DMS 273 (cell line): ENCODE measurements at regions not wholly inside any gene's neighbourhood (a gene's known extent, or its start where the extent isn't known, plus 50 kb on each side); places are given as distances from the start of the nearest gene placed in this dataset.

Source experiments
- DNase-seq: peaks from one replicate; lab custom pipeline; 2025; ENCODE audit not compliant: unreplicated experiment; lab: John Stamatoyannopoulos, UW

- DNase-seq: no peak
Measured at GRCh38 chr1:71267220-71267619, 186.4 kb upstream of the ZRANB2 start.

DNA sequence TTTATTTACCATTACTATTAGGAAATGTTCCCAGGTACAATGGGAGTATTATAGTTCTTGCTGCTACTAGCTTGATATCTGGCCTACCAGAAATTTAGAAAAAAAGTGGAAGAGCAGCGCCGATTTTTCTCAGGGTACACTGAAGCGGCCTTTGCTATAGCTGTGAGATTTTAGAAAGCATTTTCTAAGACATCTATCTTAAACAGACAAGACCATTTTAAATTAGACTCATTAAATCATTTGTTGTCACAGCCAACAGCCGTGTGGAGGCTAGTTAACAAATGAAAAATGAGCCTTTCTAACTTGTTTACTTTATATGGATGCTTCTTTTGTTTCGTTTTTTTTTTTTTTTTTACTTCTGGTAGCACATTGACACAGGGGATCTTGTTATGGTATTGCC, 183.2 kb upstream of the ZRANB2 start:
- DNase-seq: no peak

DNA sequence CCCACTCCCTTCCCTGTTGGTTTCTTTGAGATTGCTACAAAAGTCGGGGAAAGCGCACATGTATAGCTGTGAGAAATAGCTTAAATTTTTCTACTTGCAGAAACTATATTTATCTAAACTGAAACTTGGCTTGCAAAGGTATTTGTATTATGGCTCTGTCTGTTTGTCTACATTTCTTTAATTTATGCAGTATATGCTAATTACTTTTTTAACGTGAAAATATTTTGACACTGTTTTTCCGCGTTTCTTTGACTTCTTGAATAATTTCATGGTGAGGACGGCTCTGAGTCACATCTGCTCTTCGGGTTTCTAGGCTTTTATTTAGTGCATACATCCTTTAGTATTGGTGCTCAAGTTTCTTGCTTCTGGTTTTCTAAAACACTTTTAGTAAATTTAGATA, 182.1 kb upstream of the ZRANB2 start:
- DNase-seq: no peak

DNA sequence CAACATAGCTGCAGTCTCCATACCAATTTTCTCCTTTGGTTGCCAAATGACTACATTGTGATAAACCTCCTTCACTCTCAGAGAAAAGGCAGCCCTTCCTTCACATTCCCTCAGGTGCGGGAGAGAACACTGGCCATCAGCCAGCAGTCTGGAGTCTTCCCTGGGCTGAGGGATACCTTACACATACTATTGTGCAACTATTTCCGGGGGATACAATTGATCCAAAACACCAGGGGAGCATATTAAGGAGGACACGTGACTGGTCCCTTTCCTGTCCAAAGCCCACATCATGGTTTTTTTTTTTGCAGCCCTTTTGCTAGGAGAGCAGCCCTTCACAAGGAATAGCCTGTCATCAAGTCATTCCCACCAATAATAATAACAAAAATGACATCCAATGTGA, 172.1 kb upstream of the ZRANB2 start:
- no peak for DNase-seq

- DNase-seq: no peak
Measured at GRCh38 chr1:71245246-71245645, 164.4 kb upstream of the ZRANB2 start.

DNA sequence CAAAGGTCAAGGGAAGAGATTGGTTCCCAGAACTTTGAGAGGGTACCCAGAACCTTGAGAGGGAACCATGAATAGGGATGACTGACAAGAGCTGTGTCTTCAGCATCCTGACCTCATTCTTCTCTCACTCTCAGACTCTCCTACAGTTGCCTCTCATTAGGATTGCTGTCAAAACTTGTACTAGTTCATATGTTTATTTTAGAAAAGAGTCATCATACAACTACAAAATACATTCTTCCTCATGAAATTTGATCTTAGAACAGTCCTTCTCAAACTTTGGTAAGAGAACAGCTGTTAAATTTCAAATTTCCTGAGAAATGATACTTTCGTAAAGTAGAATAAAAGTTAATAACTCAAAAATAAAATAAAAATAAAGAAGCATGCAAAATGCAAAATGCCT, 161.4 kb upstream of the ZRANB2 start:
- no peak for DNase-seq

DNA sequence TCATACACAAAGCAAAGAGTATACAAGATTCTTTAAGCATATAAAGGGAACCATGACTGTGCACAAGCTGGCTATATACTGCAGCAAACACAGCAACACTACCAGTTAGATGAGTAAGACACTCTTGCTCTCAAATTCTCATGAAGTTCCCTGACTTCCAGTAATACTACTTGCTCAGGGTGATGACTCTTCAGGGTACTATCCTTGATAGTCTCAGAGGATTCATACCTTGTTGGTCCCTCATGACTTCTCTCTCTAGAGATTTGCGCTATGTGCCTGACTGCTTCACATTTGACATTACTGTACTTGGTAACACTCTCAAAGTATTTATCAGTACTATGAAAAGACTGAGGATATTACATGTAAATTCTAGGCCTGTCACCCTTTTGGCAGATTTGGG, 159.8 kb upstream of the ZRANB2 start:
- DNase-seq: no peak

DNA sequence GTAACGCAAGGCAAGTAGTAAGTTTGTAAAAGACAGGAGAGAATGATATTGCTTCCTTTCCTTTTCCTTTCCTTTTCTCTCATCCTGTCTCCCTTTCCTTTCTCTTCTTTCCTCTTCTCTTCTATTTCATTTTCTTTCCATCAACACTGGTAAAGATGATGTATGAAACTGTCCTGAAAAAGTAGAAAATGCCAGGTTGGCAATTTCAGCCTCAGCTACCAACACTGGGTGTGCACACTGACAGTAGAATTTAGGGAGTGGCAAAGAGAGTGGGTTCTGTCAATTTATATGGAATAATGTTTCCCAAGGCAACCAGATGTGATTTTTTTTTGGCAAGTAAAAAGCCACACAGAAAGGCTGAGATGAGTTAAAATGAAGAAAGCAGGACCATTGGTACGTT, 155.7 kb upstream of the ZRANB2 start:
- no peak for DNase-seq

DNA sequence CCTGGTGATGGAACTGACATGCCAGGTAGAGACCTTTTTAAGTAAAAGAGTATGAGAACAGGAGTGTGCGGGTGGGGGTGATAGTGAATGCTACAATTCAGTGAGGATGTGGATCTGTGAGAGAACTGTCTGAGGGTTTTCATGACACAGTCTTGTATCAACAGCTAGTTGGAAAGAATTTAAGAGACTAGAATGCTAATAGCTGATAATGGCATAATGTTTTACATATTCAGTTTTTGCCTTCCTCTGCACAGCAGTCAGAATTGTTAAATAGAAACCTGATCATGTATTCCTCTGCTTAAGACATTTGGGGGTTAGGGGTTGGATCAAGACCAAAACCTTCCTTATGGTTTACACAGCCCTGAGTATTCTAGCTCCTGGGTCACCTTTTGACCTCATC, 152.8 kb upstream of the ZRANB2 start:
- DNase-seq: peak; percentile 61

GRCh38 chr1:71232786-71233185, 152.0 kb upstream of the ZRANB2 start:
- no peak for DNase-seq

- DNase-seq: no peak
Measured at GRCh38 chr1:71232166-71232763, 151.4 kb upstream of the ZRANB2 start.

DNA sequence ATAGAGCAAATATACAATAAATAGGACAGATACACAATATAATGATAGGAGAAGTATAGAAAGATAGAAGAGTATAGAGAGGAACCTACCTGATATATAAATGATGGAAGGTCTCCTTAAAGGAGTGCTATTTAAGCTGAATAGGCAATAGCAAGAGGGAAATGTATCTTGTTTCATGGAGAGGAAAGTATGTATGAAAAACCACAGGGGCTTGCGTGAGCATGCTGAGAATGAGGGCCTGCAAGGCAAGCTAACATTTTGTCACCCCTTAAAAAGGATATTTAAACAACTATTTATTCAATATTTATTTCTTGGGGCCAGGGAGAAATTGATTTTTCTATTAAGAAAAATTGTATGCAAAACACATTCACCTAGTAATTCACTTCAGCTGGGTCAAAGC, 150.9 kb upstream of the ZRANB2 start:
- peak; percentile 34 for DNase-seq

DNA sequence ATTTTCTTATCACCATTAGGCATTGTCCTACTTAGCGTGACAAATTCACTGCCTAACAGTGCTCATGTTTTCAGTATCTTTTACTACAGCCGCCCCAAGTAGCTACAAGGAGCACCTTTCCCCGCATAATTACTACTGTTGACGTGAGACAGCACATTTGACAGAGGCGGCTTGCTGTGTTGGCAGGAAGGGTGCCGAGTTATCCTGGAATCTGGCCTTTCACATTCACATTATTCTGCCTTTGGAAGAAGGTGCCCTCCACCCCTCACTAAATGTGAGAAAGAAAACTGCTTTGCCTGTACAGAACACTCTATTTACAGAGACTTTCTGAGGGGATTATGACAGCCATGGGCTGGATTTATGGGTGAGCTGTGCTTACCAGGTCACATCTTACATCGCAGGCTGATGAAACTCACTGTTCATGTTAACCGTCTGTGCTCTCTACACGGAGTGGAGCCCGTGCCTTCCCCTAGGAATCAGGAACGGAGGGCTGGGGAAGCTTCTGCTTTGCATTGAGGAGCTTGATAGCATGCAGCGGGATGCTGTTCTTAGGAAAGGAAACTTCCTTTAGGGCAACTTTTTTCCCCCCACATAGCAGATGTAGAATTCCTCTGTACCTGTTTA, 148.0 kb upstream of the ZRANB2 start:
- DNase-seq: peak; percentile 67

- peak; percentile 64 for DNase-seq
Measured at GRCh38 chr1:71228241-71228640, 147.4 kb upstream of the ZRANB2 start.

DNA sequence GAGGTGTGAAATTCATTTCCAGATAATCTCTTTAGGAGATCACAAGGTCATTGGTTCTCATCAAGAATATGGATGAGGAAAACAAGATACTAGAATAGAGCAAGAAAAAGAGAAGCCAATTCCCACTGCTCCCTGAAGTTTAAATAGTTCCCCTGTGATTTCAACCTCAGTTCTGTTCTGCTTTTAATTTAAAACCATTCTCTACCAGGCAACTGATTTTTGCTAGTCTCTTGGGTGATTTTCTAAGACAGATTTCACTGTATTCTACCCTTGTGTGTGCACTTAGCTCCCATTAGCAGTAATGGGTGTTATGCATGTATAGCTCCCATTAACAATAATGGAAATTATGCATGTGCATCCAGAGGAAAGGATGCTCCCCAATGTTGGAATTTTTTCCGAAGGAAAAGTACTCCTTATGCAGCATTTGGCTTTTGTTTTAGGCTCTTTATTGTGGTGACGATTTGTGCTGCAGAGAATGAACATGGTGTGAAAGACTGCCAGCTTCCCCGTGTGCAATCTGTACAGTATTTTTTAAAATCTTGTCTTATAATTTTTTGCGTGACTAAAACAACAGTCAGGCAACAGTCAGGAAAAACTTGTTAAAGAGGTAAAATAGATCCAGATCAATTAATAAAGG, 144.0 kb upstream of the ZRANB2 start:
- peak; percentile 20 for DNase-seq

DNA sequence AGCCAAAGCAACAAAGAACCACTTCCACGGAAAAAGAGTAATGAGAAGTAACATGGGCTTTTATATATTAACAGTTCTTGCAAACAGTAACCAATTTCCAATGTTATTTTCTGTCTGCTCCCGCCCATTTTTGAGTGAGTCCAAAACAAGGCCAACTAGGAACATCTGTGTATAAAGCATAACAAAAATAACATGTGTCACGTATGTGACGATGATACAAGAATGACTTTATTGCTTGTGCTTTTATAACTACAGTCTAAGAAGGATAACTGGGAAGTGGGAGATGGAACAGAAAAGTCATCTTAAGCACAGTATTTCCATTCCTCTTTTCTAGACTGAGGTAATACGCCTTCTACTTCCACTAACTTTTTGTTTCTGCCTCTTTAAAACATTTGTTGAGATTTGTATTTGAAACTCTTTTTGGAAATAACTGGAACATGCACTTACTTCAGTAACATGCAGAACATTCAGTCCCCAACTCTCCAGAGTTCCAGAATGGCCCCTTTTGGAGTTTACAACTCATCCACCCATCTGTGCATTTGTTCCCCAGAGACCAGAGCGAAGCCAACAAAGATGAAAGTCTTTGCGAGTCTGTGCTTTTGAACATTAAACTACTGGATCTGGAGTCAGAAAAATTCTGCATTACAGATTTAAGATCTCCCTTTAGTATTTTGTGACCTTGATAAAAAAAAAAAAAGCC, 143.0 kb upstream of the ZRANB2 start:
- peak; percentile 86 for DNase-seq

- peak; percentile 5 for DNase-seq
Measured at GRCh38 chr1:71222668-71223067, 141.8 kb upstream of the ZRANB2 start.

DNA sequence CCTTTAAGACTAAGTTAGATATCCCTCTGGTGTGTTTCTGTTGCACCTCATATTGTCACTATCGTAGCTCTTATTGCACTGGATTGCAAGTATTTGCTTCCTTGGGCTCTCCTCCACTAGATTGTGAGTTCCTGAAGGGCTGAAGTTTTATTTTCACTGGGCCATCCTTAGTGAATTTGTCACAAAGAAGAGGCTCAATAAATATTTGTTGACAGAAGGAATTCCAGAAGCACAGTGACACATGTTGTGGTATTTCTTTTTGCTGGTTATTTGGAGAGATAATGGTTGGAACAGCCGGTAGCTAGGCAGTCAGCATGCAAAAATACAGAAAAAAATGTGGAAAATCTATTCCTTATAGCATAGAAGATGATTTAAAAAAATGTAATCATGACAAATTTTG, 129.9 kb upstream of the ZRANB2 start:
- DNase-seq: no peak

- DNase-seq: no peak
Measured at GRCh38 chr1:71203241-71203640, 122.4 kb upstream of the ZRANB2 start.

DNA sequence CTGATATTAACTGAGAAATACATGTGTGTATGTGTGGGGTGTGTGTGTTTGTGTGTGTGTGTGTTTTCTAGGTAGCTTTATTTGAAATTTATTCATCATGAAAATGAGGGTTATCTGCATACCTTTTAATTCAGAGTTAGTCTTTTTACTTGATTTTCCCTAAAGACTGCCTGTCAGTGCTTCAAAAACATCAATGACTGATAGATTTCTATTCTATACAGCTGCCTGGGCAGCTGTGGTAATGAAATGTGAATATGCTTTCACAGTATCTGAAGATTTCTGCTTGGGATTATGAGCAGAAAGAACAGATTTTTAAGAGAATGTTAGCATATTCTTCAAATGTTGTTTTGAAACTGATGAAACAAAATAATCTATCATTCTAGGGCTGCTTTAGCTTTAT, 119.7 kb upstream of the ZRANB2 start:
- no peak for DNase-seq

DNA sequence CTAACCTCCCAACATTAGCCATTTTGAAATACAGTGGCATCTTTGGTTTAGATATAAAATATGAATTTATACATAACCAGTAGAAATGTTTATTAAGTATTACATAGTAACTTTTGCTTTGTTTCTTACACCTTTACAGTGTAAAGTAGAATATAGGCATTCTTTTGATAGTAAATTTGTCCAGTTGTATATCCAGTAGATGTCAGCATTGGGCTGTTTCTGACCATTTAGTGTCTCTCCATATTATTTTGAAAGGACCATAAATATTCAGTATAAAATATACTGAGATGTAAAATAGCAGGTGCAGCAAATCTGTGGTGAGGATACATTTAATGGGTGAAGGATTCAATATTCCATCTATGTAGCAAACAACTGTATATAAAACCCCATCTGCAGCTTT, 115.8 kb upstream of the ZRANB2 start:
- DNase-seq: peak; percentile 64

DNA sequence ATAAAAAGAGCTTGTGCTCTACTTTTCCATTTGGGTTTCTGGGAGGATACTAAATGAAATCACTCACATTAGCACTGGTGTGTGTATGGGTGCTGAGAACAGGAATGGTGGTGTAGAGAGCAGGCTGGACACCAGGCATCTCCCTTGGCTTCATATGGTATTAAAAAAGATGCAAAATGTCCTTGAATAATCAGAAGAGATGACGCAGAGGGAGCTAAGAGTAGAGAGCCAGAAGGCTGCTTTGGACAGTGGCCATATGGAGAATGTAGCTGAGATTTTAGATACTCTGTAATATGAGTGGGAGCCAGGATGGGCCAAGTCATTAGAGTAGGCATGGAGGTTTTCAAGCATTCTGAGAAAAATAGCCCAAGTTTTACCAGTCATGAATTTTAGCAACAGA, 112.3 kb upstream of the ZRANB2 start:
- peak; percentile 89 for DNase-seq
